NT2/D1 (cell line): ENCODE measurements at regions not wholly inside any gene's neighbourhood (a gene's known extent, or its start where the extent isn't known, plus 50 kb on each side); places are given as distances from the start of the nearest gene placed in this dataset.

Experiments used
- DNase-seq: peaks from one replicate; pipeline ENCODE4 v3.0.0-alpha.2; 2011; ENCODE audit warnings: low read depth, low spot score
- H3K27me3 ChIP-seq: 2 replicates; pipeline ENCODE4 v1.6.0; 2011; ENCODE audit warnings: mild to moderate bottlenecking; ENCODE audit not compliant: insufficient read length, insufficient read depth
- H3K36me3 ChIP-seq: 2 replicates; pipeline ENCODE4 v1.6.1; 2011; ENCODE audit warnings: mild to moderate bottlenecking, low read length, mixed read lengths; ENCODE audit not compliant: insufficient read depth, insufficient read length
- H3K4me1 ChIP-seq: 2 replicates; pipeline ENCODE4 v1.5.1; 2011; ENCODE audit not compliant: insufficient read depth, insufficient read length
- H3K4me3 ChIP-seq: 2 replicates; pipeline ENCODE4 v1.5.1; 2011; ENCODE audit warnings: low read depth; ENCODE audit not compliant: insufficient read length
- H3K9ac ChIP-seq: 2 replicates; pipeline ENCODE4 v1.6.0; 2011; ENCODE audit warnings: low read depth; ENCODE audit not compliant: insufficient read length
- H3K9me3 ChIP-seq: 2 replicates; pipeline ENCODE4 v1.5.1; 2011; ENCODE audit warnings: mild to moderate bottlenecking, low read length; ENCODE audit not compliant: insufficient read depth
- SUZ12 ChIP-seq: IDR thresholded peaks from 2 replicates; pipeline ENCODE4 v1.6.1; 2011; ENCODE audit not compliant: insufficient read length, insufficient read depth; ENCODE audit errors: extremely low read depth
- YY1 ChIP-seq: IDR thresholded peaks from 2 replicates; pipeline ENCODE4 v1.6.1; 2011; ENCODE audit not compliant: insufficient read length, insufficient read depth
- ZNF274 ChIP-seq: IDR thresholded peaks from 2 replicates; pipeline ENCODE4 v1.6.1; 2011; ENCODE audit warnings: mild to moderate bottlenecking, low read depth, low read length

DNA sequence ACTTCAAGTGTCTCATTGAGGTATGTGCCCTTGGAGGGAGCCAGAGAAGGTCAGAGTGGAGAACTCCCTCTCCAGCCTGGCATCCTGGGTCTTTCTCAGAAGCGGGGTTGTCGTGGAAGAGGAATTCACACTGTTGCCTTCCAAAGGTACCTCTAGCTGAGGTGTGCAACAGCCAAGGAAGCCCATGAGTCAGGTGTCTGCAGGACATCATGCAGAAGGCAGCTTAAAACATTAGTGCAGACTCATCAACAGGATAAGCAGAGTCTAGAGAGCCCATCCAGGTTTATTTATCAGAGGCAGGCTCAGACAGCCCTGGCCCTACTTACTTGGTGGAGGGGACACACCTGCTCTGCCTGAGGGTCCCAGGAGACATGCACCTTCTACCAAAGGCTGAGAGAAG, 95.6 kb upstream of the TPM1 start:
- TF ChIP-seq YY1 (no peak), SUZ12 (no peak), ZNF274 (no peak)
- peaks cover 3% of the 10 kb centered on the region for H3K4me1 ChIP-seq
- H3K27me3 ChIP-seq, result no peaks in the 10 kb centered on the region
- DNase-seq, result no peak
- H3K4me3 ChIP-seq, result no peak overlapping the region
- no peaks in the 10 kb centered on the region for H3K36me3 ChIP-seq
- H3K9me3 ChIP-seq, result no peaks in the 10 kb centered on the region
- H3K9ac ChIP-seq, result no peak overlapping the region

DNA sequence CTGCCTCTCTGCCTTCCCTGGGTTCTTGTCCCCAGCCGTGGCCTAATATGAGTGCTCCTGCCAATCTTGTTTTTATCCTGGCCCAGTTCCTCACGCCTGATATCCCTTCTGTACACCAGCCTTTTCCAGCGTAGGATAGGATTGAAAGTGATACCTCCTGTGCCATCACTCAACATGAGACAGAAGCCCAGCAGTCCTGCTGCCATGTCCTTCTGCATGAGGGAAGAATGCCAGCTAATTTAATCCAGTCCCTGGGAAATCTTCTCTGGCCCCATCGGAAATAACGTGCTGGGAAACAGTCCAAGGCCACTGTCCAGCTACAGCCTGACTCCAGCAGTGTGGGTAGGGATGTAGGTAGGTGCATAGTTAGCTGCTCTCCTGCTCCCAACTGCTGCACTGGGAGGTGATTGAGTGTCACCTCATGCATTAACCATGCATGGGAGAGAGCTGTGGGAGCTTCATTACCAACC, 92.0 kb upstream of the TPM1 start:
- H3K27me3 ChIP-seq, result no peaks in the 10 kb centered on the region
- H3K4me3 ChIP-seq, result no peak overlapping the region
- H3K9me3 ChIP-seq, result no peaks in the 10 kb centered on the region
- TF ChIP-seq SUZ12 (no peak), YY1 (no peak), ZNF274 (no peak)
- no peak overlapping the region for H3K9ac ChIP-seq
- no peak for DNase-seq
- H3K36me3 ChIP-seq, result no peaks in the 10 kb centered on the region
- peaks cover 3% of the 10 kb centered on the region for H3K4me1 ChIP-seq

DNA sequence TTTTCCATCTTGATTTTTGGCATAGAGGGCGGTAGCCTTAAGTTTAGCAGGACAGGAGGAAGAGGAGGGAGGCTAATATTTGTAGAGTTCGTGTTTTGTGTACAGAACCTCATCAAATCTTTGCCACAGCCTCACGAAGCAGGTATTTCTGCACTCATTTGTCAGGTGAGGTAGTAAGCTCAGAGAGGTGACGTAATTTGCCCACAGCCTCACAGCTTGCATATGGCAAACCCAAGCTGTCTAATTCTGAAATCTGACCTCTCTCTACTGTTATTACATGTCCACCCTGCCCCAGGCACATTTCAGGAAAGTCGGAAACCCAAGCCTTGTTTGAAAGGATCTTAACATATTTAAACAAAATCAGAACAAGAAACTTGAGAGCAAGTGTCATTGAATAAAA, 91.1 kb upstream of the TPM1 start:
- H3K36me3 ChIP-seq, result no peaks in the 10 kb centered on the region
- H3K9me3 ChIP-seq, result no peaks in the 10 kb centered on the region
- peaks cover 3% of the 10 kb centered on the region for H3K4me1 ChIP-seq
- H3K4me3 ChIP-seq, result no peak overlapping the region
- no peak overlapping the region for H3K9ac ChIP-seq
- DNase-seq, result no peak
- TF ChIP-seq YY1, result no peak
- no peak for TF ChIP-seq ZNF274
- TF ChIP-seq SUZ12, result no peak
- H3K27me3 ChIP-seq, result no peaks in the 10 kb centered on the region

DNA sequence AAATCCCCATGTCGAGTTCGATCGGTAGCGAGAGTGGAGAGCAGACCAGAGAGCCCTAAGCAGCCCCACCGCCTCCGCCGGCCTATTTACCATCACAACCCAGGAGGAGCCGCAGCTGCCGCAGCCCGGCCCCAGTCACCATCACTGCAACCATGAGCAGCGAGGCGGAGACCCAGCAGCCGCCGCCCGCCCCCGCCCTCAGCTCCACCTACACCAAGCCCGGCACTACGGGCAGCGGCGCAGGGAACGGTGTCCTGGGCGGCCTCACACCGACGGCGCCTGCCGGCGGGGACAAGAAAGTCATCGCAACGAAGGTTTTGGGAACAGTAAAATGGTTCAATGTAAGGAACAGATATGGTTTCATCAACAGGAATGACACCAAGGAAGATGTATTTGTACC, 89.5 kb upstream of the TPM1 start:
- Histone ChIP-seq H3K9me3 (no peaks in the 10 kb centered on the region), H3K4me3 (no peak overlapping the region), H3K36me3 (no peaks in the 10 kb centered on the region), H3K4me1 (peaks cover 3% of the 10 kb centered on the region), H3K9ac (no peak overlapping the region), H3K27me3 (no peaks in the 10 kb centered on the region)
- DNase-seq, result no peak
- TF ChIP-seq ZNF274, result no peak
- TF ChIP-seq YY1, result no peak
- TF ChIP-seq SUZ12, result no peak

DNA sequence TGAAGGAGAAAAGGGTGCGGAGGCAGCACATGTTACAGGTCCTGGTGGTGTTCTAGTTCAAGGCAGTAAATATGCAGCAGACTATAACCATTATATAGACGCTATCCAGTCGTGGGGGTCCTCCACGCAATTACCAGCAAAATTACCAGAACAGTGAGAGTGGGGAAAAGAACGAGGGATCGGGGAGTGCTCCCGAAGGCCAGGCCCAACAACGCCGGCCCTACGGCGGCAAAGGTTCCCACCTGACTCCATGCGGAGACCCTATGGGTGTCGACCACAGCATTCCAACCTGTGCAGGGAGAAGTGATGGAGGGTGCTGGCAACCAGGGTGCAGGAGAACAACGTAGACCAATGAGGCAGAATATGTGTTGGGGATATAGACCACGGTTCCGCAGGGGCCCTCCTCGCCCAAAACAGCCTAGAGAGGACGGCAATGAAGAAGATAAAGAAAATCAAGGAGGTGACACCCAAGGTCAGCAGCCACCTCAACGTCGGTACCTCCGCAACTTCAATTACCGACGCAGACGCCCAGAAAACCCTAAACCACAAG, 89.0 kb upstream of the TPM1 start:
- no peak for DNase-seq
- TF ChIP-seq YY1, result no peak
- no peaks in the 10 kb centered on the region for H3K36me3 ChIP-seq
- H3K9ac ChIP-seq, result no peak overlapping the region
- H3K4me1 ChIP-seq, result peaks cover 5% of the 10 kb centered on the region
- no peak overlapping the region for H3K4me3 ChIP-seq
- no peaks in the 10 kb centered on the region for H3K27me3 ChIP-seq
- no peaks in the 10 kb centered on the region for H3K9me3 ChIP-seq

DNA sequence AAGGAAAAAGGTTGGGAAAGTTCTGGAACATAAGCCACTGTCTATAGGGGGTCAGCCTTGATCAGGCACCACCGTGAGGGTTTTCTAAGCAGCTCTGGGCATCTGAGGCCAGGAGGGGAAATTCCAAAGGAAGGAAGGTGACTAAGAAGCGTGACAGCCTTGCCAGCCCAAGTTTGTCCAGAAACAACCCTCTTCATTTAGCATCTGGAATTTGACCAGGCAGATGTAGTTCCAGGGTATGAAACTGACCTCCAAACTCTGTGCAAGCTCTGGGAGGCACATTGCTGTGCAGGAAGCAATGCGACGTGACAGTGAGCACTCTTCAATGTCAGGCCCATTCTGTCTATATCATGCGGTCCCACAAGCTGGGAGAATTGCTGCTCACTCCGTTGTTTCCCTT, 85.4 kb upstream of the TPM1 start:
- DNase-seq, result no peak

DNA sequence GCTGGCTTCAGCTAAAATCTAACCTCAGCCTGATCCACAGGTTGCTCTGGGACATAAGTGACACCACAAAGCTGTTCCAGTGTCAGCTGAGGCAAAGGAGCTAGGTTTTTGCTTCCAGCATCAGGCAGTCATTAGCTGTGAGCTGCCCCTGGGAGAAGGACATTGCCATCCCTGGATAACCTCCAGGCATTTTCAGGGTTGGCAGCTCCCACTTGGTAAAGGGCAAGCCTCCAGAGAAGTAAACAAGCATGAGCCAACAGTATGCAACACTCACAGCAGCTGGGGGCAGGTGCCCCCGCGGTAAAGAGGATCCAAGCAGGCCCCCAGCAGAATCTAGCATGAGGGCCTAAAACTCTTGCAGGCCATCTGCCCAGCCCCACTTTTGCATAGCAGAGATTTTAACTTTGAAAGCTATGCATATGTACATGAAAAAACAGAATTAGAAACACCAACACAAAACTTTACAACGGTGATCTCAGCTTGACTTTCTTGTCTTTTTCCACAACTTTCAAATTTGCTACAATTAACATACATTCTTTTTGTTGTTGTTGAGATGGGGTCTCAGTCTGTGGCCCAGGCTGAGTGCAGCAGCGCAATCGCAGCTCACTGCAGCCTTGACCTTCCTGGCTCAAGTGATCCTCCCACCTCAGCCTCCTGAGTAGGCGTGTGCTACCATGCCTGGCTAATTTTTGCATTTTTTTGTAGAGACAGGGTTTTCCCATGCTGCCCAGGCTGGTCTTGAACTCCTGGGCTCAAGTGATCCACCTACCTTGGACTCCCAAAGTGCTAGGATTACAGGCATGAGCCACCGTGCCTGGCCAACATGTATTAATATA, 83.8 kb upstream of the TPM1 start:
- Histone ChIP-seq H3K9me3 (no peaks in the 10 kb centered on the region), H3K4me3 (no peak overlapping the region), H3K36me3 (no peaks in the 10 kb centered on the region), H3K4me1 (peaks cover 8% of the 10 kb centered on the region), H3K9ac (no peak overlapping the region), H3K27me3 (no peaks in the 10 kb centered on the region)
- no peak for TF ChIP-seq ZNF274
- no peak for TF ChIP-seq SUZ12
- no peak for TF ChIP-seq YY1
- no peak for DNase-seq

More for the DNA sequence above, 85.4 kb upstream of the TPM1 start:
- H3K36me3 ChIP-seq, result no peaks in the 10 kb centered on the region
- H3K27me3 ChIP-seq, result no peaks in the 10 kb centered on the region
- H3K9me3 ChIP-seq, result no peaks in the 10 kb centered on the region
- TF ChIP-seq SUZ12 (no peak), ZNF274 (no peak), YY1 (no peak)
- no peak overlapping the region for H3K4me3 ChIP-seq
- H3K4me1 ChIP-seq, result peaks cover 8% of the 10 kb centered on the region
- no peak overlapping the region for H3K9ac ChIP-seq
